ENCODE measurements at regions not wholly inside any gene's neighbourhood (a gene's known extent, or its start where the extent isn't known, plus 50 kb on each side); places are given as distances from the start of the nearest gene placed in this dataset.

DNA sequence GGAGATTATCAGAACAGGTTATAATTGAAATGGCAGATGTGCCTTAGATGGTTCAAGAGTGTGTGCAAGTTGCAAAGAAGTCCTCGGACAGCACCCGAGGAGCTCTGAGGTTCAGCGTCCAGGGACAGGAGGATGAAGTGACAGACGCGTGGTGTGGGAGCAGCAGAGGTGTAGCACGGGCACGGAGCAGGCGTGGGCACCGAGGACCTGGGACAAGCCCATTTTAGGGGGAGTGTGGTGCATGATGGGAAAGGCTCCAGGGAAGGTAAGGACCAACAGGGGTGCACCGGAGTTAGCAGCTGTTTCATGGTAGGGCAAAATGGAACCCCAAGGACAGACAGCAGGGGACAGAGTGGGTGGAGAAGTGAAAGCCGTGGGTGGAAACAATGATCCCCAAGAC is 56.3 kb upstream of the BACE2 start:
- DNase-seq (ENCODE audit: low spot score), result no peak
- TF ChIP-seq, protein P1, sequence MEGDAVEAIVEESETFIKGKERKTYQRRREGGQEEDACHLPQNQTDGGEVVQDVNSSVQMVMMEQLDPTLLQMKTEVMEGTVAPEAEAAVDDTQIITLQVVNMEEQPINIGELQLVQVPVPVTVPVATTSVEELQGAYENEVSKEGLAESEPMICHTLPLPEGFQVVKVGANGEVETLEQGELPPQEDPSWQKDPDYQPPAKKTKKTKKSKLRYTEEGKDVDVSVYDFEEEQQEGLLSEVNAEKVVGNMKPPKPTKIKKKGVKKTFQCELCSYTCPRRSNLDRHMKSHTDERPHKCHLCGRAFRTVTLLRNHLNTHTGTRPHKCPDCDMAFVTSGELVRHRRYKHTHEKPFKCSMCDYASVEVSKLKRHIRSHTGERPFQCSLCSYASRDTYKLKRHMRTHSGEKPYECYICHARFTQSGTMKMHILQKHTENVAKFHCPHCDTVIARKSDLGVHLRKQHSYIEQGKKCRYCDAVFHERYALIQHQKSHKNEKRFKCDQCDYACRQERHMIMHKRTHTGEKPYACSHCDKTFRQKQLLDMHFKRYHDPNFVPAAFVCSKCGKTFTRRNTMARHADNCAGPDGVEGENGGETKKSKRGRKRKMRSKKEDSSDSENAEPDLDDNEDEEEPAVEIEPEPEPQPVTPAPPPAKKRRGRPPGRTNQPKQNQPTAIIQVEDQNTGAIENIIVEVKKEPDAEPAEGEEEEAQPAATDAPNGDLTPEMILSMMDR (IDR thresholded peaks at IDR 0.05; ENCODE audit: extremely low read depth, missing control alignments), result no peak

DNA sequence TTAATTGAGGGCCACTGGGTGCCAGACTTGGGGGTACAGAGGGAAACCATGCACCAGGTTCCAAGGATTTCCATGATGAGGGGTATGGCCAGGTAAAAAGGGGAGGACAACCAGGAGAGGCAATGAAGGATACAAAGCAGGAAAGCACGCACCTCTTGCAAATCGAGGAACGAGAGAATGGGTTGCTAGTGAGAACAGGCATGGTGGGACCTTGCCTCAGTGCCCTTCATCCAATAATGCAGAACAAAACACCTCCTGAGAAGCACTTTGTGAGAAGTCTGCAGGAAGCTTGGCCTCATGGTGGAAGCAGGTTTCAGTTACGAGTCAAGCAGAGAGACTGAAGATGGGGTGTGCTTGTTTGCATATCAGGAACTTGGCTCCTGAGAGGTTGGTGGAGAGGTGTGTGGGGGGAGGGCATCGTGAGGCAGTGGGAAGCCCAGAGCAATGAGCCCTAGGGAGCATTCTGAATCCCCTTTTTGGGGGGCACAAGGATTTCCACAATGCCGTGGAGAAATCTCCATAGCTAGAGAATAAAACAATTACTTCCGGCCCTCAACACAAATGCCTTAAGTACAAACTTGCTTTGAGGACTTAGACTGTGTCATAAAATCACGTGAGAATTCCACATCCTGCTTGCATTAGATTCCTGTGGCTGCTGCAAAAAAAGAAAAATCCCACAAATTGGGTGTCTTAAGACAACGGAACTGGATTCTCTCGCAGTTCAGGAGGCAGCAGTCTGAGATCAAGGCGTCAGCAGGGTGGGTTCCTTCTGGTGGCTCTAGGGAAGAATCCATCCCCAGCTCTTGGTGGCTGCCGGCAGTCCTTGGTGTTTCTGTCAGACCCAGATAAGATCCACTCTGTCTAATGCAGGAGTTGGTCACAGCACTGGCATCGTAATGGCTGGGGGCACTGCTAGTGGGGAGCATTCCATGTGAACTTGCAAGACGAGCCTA is 54.9 kb upstream of the BACE2 start:
- TF ChIP-seq, protein P1 (IDR thresholded peaks at IDR 0.05; ENCODE audit: extremely low read depth, missing control alignments), result no peak
- DNase-seq (ENCODE audit: low spot score), result no peak

DNA sequence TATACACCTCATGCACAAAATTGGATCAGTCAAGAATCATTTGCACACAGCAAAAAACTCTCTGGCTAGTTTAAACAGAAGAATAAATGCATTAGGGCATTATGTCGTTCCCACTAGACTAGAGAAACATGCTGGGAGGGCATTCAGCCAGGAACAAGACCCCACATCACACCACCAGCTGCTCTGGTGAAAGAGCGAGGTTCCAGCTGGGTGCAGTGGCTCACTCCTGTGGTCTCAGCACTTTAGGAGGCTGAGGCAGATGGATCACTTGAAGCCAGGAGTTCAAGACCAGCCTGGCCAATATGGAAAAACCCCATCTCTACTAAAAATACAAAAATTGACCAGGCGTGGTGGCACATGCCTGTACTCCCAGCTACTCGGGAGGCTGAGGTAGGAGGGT is 52.1 kb upstream of the BACE2 start:
- TF ChIP-seq, protein P1 (IDR thresholded peaks at IDR 0.05; ENCODE audit: extremely low read depth, missing control alignments), result no peak
- no peak for DNase-seq (ENCODE audit: low spot score)

Measured in GM20000 (cell line).